Stimulated activated effector memory CD8-positive, alpha-beta T cell treated with anti-CD3 and anti-CD28 coated beads, Interleukin-12 subunit alpha, Interleukin-12 subunit beta, amount 100 ng/mL, for 72 hours (primary cell): ENCODE measurements at regions not wholly inside any gene's neighbourhood (a gene's known extent, or its start where the extent isn't known, plus 50 kb on each side); places are given as distances from the start of the nearest gene placed in this dataset.

ENCODE experiments used
- ATAC-seq: fragments of 150-1000 bp; cut with Tn5 transposase; 2 replicates; pipeline ENCODE4 v1.10.0; 2021
- DNase-seq, 2 donors: peaks; one replicate each; pipeline ENCODE4 v3.0.0; 2021 to 2022; ENCODE audit warnings: low spot score in 2 of 2
- H3K27ac Mint-ChIP-seq: one replicate; pipeline ENCODE4 v1.8.0; 2022; ENCODE audit warnings: mild to moderate bottlenecking, mixed read lengths
- H3K36me3 Mint-ChIP-seq: one replicate; pipeline ENCODE4 v1.8.0; 2022; ENCODE audit warnings: mild to moderate bottlenecking, mixed read lengths
- H3K4me1 Mint-ChIP-seq: one replicate; pipeline ENCODE4 v1.8.0; 2022; ENCODE audit warnings: mixed read lengths
- H3K4me3 Mint-ChIP-seq: one replicate; pipeline ENCODE4 v1.8.0; 2022; ENCODE audit warnings: mild to moderate bottlenecking, mixed read lengths
- H3K9me3 Mint-ChIP-seq: one replicate; pipeline ENCODE4 v1.8.0; 2022; ENCODE audit warnings: mixed read lengths

- DNase-seq = no peak
- Mint-ChIP-seq H3K36me3 (no peaks in the 10 kb centered on the region), H3K9me3 (no peaks in the 10 kb centered on the region), H3K4me3 (no peak overlapping the region), H3K4me1 (no peaks in the 10 kb centered on the region), H3K27ac (no peak overlapping the region)
- no peak for ATAC-seq
These were observed 1077.3 kb downstream of the TBC1D22A start for GRCh38 chr22:47839595-47840227.

DNA sequence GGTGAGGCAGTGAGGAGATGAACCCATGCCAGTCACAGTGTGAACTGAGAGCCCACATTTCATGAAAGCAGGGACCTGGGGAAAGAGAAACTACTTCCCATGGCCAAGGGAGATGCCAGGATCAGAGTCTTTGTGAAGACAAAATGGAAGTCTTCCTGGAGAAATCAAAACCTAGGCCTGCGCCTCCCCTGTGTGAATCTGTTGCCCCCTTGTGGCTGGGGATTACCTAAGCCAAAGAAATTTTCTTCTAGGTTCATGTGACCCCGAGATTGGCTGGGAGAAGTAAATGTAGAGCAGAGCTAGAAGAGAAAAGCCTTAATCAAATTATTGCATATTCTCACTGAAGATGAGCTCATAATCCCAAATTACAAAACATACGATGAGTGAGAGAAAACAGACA, 1075.3 kb downstream of the TBC1D22A start:
- ATAC-seq (no peak), DNase-seq (no peak)
- Mint-ChIP-seq H3K9me3 (no peaks in the 10 kb centered on the region), H3K36me3 (no peaks in the 10 kb centered on the region), H3K27ac (no peak overlapping the region), H3K4me1 (no peaks in the 10 kb centered on the region), H3K4me3 (no peak overlapping the region)

- Mint-ChIP-seq H3K27ac (no peak overlapping the region), H3K4me1 (no peaks in the 10 kb centered on the region), H3K4me3 (no peak overlapping the region), H3K36me3 (no peaks in the 10 kb centered on the region), H3K9me3 (no peaks in the 10 kb centered on the region)
- ATAC-seq (no peak), DNase-seq (no peak)
These were observed 1074.5 kb downstream of the TBC1D22A start for GRCh38 chr22:47836957-47837356.

GRCh38 chr22:47835726-47836125, 1073.3 kb downstream of the TBC1D22A start:
- no peaks in the 10 kb centered on the region for H3K36me3 Mint-ChIP-seq
- no peaks in the 10 kb centered on the region for H3K4me1 Mint-ChIP-seq
- ATAC-seq (no peak), DNase-seq (no peak)
- no peaks in the 10 kb centered on the region for H3K9me3 Mint-ChIP-seq
- H3K4me3 Mint-ChIP-seq = no peak overlapping the region
- H3K27ac Mint-ChIP-seq = no peak overlapping the region

DNA sequence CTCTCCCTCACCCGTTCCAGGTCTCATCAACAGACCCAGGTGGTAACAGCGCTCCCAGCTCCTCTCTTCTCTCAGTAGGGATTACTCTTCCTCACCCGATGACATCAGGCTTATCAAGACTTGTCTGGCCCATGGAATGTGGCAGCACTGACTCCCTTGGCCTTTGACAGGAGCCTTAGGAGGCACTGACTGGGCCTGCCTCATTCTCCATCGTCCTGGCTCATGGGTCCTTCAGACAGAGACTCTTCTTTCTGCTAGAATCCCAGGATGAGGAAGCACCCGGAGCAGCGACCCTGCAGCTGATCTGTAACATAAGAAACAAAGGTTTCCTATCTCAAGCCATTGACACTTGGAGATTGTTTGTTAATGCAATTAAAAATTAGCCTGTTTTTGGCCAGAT, 1063.6 kb downstream of the TBC1D22A start:
- Mint-ChIP-seq H3K27ac (no peak overlapping the region), H3K4me1 (no peaks in the 10 kb centered on the region), H3K9me3 (no peaks in the 10 kb centered on the region), H3K36me3 (no peaks in the 10 kb centered on the region), H3K4me3 (no peak overlapping the region)
- DNase-seq = no peak
- ATAC-seq = no peak

GRCh38 chr22:47822422-47822821, 1060.0 kb downstream of the TBC1D22A start:
- ATAC-seq (no peak), DNase-seq (no peak)
- no peaks in the 10 kb centered on the region for H3K4me1 Mint-ChIP-seq
- H3K4me3 Mint-ChIP-seq = no peak overlapping the region
- no peak overlapping the region for H3K27ac Mint-ChIP-seq
- H3K9me3 Mint-ChIP-seq = peaks cover 1% of the 10 kb centered on the region
- H3K36me3 Mint-ChIP-seq = no peaks in the 10 kb centered on the region

- ATAC-seq = no peak
- Mint-ChIP-seq H3K36me3 (no peaks in the 10 kb centered on the region), H3K4me3 (no peak overlapping the region), H3K9me3 (peaks cover 4% of the 10 kb centered on the region), H3K4me1 (peaks cover 6% of the 10 kb centered on the region), H3K27ac (no peak overlapping the region)
- no peak for DNase-seq
These were observed 1056.0 kb downstream of the TBC1D22A start for GRCh38 chr22:47818496-47818895.

- Mint-ChIP-seq H3K4me3 (no peak overlapping the region), H3K9me3 (peaks cover 4% of the 10 kb centered on the region), H3K36me3 (no peaks in the 10 kb centered on the region), H3K27ac (no peak overlapping the region), H3K4me1 (peaks cover 11% of the 10 kb centered on the region)
- DNase-seq (no peak), ATAC-seq (no peak)
These were observed 1054.9 kb downstream of the TBC1D22A start for GRCh38 chr22:47817380-47817779.

- peaks cover 4% of the 10 kb centered on the region for H3K9me3 Mint-ChIP-seq
- no peak overlapping the region for H3K27ac Mint-ChIP-seq
- no peaks in the 10 kb centered on the region for H3K36me3 Mint-ChIP-seq
- no peak overlapping the region for H3K4me3 Mint-ChIP-seq
- peaks cover 11% of the 10 kb centered on the region for H3K4me1 Mint-ChIP-seq
- DNase-seq = no peak
- ATAC-seq = no peak
These were observed 1054.4 kb downstream of the TBC1D22A start for GRCh38 chr22:47816863-47817210.

DNA sequence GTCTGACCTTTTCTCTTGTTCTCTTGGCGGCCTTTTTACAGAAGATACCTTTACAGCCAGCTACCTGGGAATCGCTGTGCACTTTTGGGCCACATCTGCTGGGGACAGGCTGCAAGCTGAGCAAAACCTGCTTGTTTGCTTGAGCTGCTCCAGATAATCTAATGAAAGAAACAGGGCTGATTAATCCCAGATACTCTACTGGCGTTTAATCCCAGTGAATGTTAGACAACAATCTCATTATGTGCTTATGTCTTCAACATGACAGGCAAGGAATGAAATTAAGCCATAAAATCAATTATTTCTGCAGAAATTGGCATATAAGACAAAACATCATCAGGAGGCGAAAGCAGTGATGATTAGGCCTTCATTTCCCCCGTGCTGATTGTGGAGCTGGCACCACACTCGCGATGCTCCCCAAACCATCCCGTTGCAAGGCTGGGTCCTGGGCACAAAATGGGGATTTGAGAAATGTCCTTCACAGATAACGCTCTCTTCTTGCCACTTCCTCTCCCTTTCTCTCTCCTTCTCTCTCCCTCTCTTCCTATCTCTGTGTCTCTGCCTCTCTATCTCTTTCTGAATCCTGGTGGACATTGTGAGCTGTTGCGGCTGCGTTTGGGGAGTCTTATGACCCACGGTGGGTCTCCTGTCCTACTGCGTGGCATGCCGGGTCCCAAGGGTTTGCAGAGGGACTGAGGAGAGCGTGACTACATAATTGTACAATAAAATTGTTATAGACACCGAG, 1053.8 kb downstream of the TBC1D22A start:
- Mint-ChIP-seq H3K4me1 (peaks cover 11% of the 10 kb centered on the region), H3K27ac (no peak overlapping the region), H3K36me3 (no peaks in the 10 kb centered on the region), H3K9me3 (peaks cover 4% of the 10 kb centered on the region), H3K4me3 (no peak overlapping the region)
- DNase-seq = no peak
- no peak for ATAC-seq

DNA sequence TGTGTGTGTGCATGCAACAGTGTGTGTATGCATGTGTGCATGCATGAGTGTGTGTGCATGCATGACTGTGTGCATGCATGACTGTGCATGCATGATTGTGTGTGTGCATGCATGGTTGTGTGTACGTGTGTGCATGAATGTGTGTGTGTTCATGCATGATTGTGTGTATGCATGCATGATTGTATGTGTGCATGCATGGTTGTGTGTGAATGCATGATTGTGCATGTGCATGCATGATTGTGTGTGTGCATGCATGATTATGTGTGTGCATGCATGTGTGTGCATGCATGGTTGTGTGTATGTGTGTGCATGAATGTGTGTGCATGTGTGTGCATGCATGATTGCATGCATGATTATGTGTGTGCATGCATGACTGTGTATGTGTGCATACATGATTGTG, 1052.0 kb downstream of the TBC1D22A start:
- DNase-seq = no peak
- H3K9me3 Mint-ChIP-seq = peaks cover 4% of the 10 kb centered on the region
- peaks cover 11% of the 10 kb centered on the region for H3K4me1 Mint-ChIP-seq
- no peak for ATAC-seq
- H3K4me3 Mint-ChIP-seq = no peak overlapping the region
- no peaks in the 10 kb centered on the region for H3K36me3 Mint-ChIP-seq
- no peak overlapping the region for H3K27ac Mint-ChIP-seq

DNA sequence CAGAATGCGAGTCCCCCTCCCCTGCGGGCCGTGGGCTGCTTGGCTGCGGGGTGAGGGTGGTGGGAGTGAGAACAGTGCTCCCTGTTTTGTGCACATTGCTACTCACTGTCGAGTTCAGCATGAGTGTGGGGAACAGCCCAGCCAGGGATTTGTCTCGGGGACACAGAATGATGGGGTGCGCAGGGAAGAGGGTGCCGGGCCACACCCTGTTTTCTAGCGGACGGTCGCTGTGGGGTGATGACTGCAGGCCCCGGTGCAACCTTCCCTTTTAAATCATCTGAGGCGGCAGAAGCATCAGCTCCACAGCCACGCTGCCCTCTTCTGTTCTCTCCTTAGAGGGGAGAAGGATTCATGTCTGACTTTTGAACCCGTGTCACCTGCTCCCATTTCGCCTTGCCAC, 1051.2 kb downstream of the TBC1D22A start:
- peak in 1 of 2 donors; percentile 13 for DNase-seq

GRCh38 chr22:47811971-47812370, 1049.5 kb downstream of the TBC1D22A start:
- no peak for DNase-seq
- H3K4me3 Mint-ChIP-seq = no peak overlapping the region
- ATAC-seq = no peak

More for the DNA sequence above, 1051.2 kb downstream of the TBC1D22A start:
- H3K9me3 Mint-ChIP-seq = peaks cover 4% of the 10 kb centered on the region
- no peak overlapping the region for H3K4me3 Mint-ChIP-seq
- no peaks in the 10 kb centered on the region for H3K36me3 Mint-ChIP-seq
- ATAC-seq = no peak
- H3K4me1 Mint-ChIP-seq = peaks cover 11% of the 10 kb centered on the region
- no peak overlapping the region for H3K27ac Mint-ChIP-seq

DNA sequence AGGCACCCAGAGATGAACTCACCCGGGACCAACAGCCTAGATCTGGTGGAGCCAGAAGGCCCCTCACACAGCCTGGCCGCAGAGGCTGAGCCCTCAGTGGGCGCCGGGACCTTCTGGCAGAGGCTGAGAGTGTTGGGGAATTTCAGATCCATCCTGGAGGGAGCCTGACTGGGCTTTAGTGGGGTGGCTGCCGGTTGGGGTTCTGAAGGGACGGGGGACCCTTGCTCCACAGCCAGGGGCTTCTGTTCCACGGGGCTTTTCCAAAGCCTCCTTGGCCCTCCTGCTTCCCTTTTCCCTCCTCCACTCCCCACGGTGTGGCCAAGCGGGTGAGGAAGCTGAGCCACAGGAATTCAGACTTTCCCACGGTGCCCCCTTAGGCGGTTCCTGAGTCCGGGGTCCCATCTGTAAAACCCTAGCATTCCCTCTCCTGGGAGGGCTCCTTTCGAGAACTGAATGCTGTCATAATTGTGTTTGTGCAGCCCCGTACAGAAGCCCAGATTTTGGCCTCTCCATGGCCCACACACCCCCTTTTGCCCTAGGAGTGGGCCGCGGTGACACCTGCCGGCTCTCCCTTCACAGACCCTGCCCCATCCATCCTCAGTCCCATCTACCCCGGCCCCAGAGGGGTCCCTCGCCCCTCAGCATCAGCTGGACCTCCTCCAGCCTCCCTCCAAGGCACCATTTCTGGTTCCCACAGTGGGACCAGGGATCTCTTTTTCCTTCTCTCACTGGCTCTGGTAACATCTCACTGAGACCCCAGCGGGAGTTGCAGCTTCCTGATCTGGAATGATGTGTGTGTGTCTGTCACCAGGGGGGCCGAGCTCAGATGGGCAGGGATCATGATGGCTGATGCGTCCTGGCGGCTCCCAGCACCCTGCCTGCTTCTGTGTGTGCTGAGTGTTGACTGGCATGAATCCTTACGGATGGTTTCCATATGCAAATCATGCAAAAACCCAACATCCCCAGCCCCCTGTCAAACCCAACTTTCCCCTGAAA, 1048.4 kb downstream of the TBC1D22A start:
- no peak overlapping the region for H3K4me3 Mint-ChIP-seq
- no peak for ATAC-seq
- H3K9me3 Mint-ChIP-seq = no peaks in the 10 kb centered on the region
- DNase-seq = no peak
- H3K36me3 Mint-ChIP-seq = no peaks in the 10 kb centered on the region
- H3K27ac Mint-ChIP-seq = no peak overlapping the region
- peaks cover 5% of the 10 kb centered on the region for H3K4me1 Mint-ChIP-seq

More at GRCh38 chr22:47811971-47812370, 1049.5 kb downstream of the TBC1D22A start:
- Mint-ChIP-seq H3K36me3 (no peaks in the 10 kb centered on the region), H3K9me3 (no peaks in the 10 kb centered on the region), H3K4me1 (peaks cover 11% of the 10 kb centered on the region), H3K27ac (no peak overlapping the region)

- no peak overlapping the region for H3K4me3 Mint-ChIP-seq
- H3K9me3 Mint-ChIP-seq = no peaks in the 10 kb centered on the region
- H3K27ac Mint-ChIP-seq = no peak overlapping the region
- H3K4me1 Mint-ChIP-seq = peaks cover 5% of the 10 kb centered on the region
- ATAC-seq (no peak), DNase-seq (no peak)
- no peaks in the 10 kb centered on the region for H3K36me3 Mint-ChIP-seq
These were observed 1046.6 kb downstream of the TBC1D22A start for GRCh38 chr22:47808886-47809620.
